Activated T-cell treated with anti-CD3 and anti-CD28 coated beads, Interleukin-2, amount 50 U/mL, for 24 hours (primary cell): ENCODE measurements at regions not wholly inside any gene's neighbourhood (a gene's known extent, or its start where the extent isn't known, plus 50 kb on each side); places are given as distances from the start of the nearest gene placed in this dataset.

Source experiments
- DNase-seq: peaks from one replicate; pipeline ENCODE4 v3.0.0-alpha.2; 2020
- H3K27ac Mint-ChIP-seq: 2 replicates; pipeline ENCODE4 v1.8.0; 2020; ENCODE audit warnings: mild to moderate bottlenecking, mixed read lengths
- H3K27me3 Mint-ChIP-seq: 2 replicates; pipeline ENCODE4 v1.8.0; 2020; ENCODE audit warnings: mixed read lengths
- H3K36me3 Mint-ChIP-seq: 2 replicates; pipeline ENCODE4 v1.8.0; 2020; ENCODE audit warnings: low read depth, mixed read lengths
- H3K4me1 Mint-ChIP-seq: 2 replicates; pipeline ENCODE4 v1.8.0; 2020; ENCODE audit warnings: low read depth, mixed read lengths
- H3K4me3 Mint-ChIP-seq: 2 replicates; pipeline ENCODE4 v1.8.0; 2020; ENCODE audit warnings: mild to moderate bottlenecking, moderate library complexity, mixed read lengths
- H3K9me3 Mint-ChIP-seq: 2 replicates; pipeline ENCODE4 v1.8.0; 2020; ENCODE audit warnings: mixed read lengths

- DNase-seq: no peak
- no peaks in the 10 kb centered on the region for H3K9me3 Mint-ChIP-seq
- H3K4me1 Mint-ChIP-seq: peaks cover under 1% of the 10 kb centered on the region
- peaks cover 28% of the 10 kb centered on the region for H3K27me3 Mint-ChIP-seq
- H3K4me3 Mint-ChIP-seq: no peak overlapping the region
- H3K36me3 Mint-ChIP-seq: no peaks in the 10 kb centered on the region
- no peak overlapping the region for H3K27ac Mint-ChIP-seq
These were observed 170.3 kb upstream of the PREP start for GRCh38 chr6:105573138-105573537.

DNA sequence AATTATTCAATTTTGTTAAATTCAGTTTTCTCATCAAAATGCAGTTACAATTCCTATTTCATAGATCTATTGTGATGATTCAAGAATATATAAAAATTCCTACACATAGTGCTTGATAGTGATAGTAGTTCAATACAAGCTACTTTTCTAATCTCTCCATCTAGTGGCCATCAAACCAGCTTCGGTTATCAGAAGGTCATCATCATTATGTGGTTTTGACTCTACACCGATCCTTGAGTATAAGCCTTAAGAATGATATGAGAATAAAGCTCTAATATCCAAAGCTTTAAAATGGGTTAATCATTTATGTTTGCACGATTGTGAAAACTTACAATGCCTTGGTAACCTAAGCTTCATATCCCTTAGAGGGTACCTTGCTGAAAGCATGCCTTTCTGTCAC, 167.5 kb upstream of the PREP start:
- H3K27me3 Mint-ChIP-seq: peaks cover 23% of the 10 kb centered on the region
- no peaks in the 10 kb centered on the region for H3K36me3 Mint-ChIP-seq
- no peak overlapping the region for H3K4me3 Mint-ChIP-seq
- no peaks in the 10 kb centered on the region for H3K9me3 Mint-ChIP-seq
- H3K27ac Mint-ChIP-seq: no peak overlapping the region
- DNase-seq: no peak
- H3K4me1 Mint-ChIP-seq: peaks cover 2% of the 10 kb centered on the region

DNA sequence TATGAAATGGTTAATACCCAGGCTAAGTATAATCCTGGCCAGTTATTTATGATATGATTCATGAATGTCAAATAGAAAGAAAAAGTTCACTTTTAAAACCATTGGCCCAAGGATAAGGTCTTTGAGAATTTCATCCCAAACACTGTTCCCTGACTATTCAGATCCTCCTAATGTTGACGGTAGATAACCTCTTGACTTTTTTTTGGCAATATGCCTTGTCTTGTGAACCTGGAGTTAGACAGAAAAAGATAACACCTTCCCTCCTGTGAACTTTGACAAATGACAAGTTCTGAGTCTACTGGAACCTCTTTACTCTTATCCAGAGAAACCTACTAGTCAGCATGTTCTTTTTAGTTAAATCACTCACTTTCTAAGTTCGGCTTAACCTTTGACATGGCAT, 166.8 kb upstream of the PREP start:
- no peaks in the 10 kb centered on the region for H3K36me3 Mint-ChIP-seq
- peaks cover 23% of the 10 kb centered on the region for H3K27me3 Mint-ChIP-seq

DNA sequence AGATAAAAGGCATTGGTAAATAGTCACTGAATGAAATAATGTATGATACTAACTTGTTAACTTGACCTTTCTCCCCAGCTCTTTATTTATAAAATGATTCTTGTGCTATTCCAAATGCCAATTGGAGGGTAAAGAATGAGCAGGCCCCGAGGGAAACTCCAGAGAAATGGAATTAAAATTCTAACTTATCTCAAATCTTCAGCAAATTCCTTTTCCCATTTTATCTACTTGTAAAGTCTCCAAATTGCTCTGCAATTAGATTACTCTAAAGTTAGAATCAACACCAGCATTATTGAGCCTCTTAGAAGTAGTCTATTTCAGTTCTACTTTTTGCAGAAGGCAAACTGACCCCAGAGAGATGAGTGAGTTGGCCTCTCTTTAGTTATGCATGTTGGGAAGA, 165.9 kb upstream of the PREP start:
- Mint-ChIP-seq H3K4me3 (no peak overlapping the region), H3K27ac (no peak overlapping the region), H3K9me3 (no peaks in the 10 kb centered on the region), H3K27me3 (peaks cover 17% of the 10 kb centered on the region), H3K4me1 (peaks cover 2% of the 10 kb centered on the region), H3K36me3 (no peaks in the 10 kb centered on the region)
- DNase-seq: no peak

More for the DNA sequence above, 166.8 kb upstream of the PREP start:
- no peak overlapping the region for H3K4me3 Mint-ChIP-seq
- no peak for DNase-seq
- no peaks in the 10 kb centered on the region for H3K9me3 Mint-ChIP-seq
- H3K27ac Mint-ChIP-seq: no peak overlapping the region
- H3K4me1 Mint-ChIP-seq: peaks cover 2% of the 10 kb centered on the region

GRCh38 chr6:105568142-105568541, 165.3 kb upstream of the PREP start:
- no peak overlapping the region for H3K27ac Mint-ChIP-seq
- peaks cover 16% of the 10 kb centered on the region for H3K27me3 Mint-ChIP-seq
- DNase-seq: no peak
- peaks cover 2% of the 10 kb centered on the region for H3K4me1 Mint-ChIP-seq
- H3K4me3 Mint-ChIP-seq: no peak overlapping the region
- H3K36me3 Mint-ChIP-seq: no peaks in the 10 kb centered on the region
- no peaks in the 10 kb centered on the region for H3K9me3 Mint-ChIP-seq

DNA sequence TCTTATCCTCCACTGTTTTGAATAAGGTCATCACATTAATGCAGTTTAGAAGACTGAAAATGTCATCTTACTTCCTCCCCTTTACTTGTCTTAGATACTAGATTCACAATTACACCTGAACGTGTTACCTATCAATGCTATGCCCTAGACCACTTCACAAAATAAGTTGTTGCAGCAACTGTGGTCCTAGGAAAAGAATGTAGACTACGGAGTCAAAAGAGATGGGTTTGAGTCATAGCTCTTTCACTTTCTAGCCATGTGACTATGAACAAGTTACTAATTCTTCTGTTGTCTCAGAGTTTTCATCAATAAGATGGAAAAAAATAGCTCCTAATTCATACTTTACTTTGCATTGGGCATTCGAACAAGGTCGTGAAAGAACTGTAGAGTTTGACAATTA, 164.3 kb upstream of the PREP start:
- peaks cover 3% of the 10 kb centered on the region for H3K9me3 Mint-ChIP-seq
- peaks cover 12% of the 10 kb centered on the region for H3K27me3 Mint-ChIP-seq

DNA sequence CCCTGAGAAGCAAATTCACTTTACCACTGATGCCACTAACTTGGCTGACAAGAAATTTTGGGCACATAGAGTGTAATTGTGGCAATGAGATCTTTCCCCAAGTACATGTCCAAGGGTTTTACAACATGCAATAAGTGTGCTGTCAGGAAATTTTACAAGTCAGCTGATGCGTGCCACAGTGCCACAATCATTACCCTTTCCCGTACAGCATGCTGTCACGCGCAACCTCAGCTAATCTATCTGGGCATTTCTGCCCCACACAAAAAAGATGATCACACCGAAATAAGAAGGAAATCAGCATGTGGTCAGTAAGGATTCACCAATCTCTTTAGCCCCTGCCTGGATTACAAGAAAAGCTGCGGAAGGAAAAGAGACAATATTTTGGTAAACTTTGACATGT, 163.6 kb upstream of the PREP start:
- no peak for DNase-seq
- peaks cover 3% of the 10 kb centered on the region for H3K4me1 Mint-ChIP-seq
- H3K9me3 Mint-ChIP-seq: peaks cover 3% of the 10 kb centered on the region
- H3K27me3 Mint-ChIP-seq: peaks cover 7% of the 10 kb centered on the region
- no peaks in the 10 kb centered on the region for H3K36me3 Mint-ChIP-seq
- H3K27ac Mint-ChIP-seq: no peak overlapping the region
- H3K4me3 Mint-ChIP-seq: no peak overlapping the region

More for the DNA sequence above, 164.3 kb upstream of the PREP start:
- Mint-ChIP-seq H3K27ac (no peak overlapping the region), H3K36me3 (no peaks in the 10 kb centered on the region), H3K4me3 (no peak overlapping the region), H3K4me1 (peaks cover 2% of the 10 kb centered on the region)
- DNase-seq: no peak

- H3K4me1 Mint-ChIP-seq: peaks cover 14% of the 10 kb centered on the region
- H3K9me3 Mint-ChIP-seq: peaks cover 3% of the 10 kb centered on the region
- H3K27me3 Mint-ChIP-seq: no peaks in the 10 kb centered on the region
- DNase-seq: no peak
- no peaks in the 10 kb centered on the region for H3K36me3 Mint-ChIP-seq
- no peak overlapping the region for H3K27ac Mint-ChIP-seq
- H3K4me3 Mint-ChIP-seq: no peak overlapping the region
These were observed 161.4 kb upstream of the PREP start for GRCh38 chr6:105564121-105564902.

GRCh38 chr6:105562027-105562426, 159.1 kb upstream of the PREP start:
- Mint-ChIP-seq H3K4me1 (peaks cover 13% of the 10 kb centered on the region), H3K9me3 (peaks cover 3% of the 10 kb centered on the region), H3K4me3 (no peak overlapping the region), H3K36me3 (no peaks in the 10 kb centered on the region), H3K27ac (no peak overlapping the region), H3K27me3 (peaks cover 4% of the 10 kb centered on the region)
- DNase-seq: no peak

DNA sequence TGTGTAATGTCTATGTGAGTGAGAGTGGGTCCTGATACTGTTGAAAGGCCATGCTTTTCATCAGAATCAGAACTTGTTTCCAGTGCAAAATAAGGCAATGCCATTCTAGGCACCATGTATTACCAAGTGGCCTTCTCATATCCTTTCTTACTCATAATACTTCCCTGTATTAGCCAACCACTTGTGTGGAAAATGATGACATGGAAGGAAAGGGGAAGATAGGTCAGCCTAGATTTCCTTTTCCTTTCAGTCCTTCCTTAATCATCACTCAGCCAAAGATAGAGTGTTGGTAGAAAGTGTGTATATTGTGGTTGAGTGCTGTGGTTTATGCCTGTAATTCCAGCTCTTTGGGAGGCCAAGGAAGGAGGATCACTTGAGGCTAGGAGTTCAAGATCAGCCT, 158.6 kb upstream of the PREP start:
- H3K27me3 Mint-ChIP-seq: peaks cover 4% of the 10 kb centered on the region
- no peak overlapping the region for H3K27ac Mint-ChIP-seq
- H3K36me3 Mint-ChIP-seq: no peaks in the 10 kb centered on the region
- peaks cover 4% of the 10 kb centered on the region for H3K9me3 Mint-ChIP-seq
- peaks cover 12% of the 10 kb centered on the region for H3K4me1 Mint-ChIP-seq
- no peak for DNase-seq
- H3K4me3 Mint-ChIP-seq: no peak overlapping the region

DNA sequence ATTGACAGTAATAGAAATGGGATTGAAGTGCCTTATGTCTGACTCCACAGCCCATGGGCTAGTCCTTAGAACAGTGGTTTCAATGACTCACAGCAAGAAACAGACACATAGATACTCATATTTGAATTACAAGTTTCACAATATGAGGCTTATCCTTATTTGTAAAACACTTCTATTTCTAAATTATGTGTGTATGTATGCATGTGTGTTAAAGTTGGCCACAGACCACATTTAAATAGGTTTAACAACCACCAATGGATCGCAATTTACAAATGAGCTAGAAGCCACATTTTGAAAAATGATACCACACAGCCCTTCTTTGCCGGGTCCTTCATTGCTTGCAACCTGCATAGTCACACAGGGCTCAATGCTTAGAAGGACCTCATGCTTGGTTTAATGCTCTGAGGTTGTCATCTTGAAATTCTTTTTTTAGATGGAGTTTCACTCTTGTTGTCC, 157.8 kb upstream of the PREP start:
- Mint-ChIP-seq H3K27ac (peak overlapping the region; percentile 24), H3K27me3 (peaks cover 4% of the 10 kb centered on the region), H3K4me1 (peaks cover 12% of the 10 kb centered on the region), H3K36me3 (no peaks in the 10 kb centered on the region), H3K9me3 (peaks cover 10% of the 10 kb centered on the region), H3K4me3 (no peak overlapping the region)
- no peak for DNase-seq

- no peak for DNase-seq
- H3K27ac Mint-ChIP-seq: no peak overlapping the region
- no peaks in the 10 kb centered on the region for H3K36me3 Mint-ChIP-seq
- peaks cover 12% of the 10 kb centered on the region for H3K4me1 Mint-ChIP-seq
- H3K9me3 Mint-ChIP-seq: peaks cover 7% of the 10 kb centered on the region
- H3K4me3 Mint-ChIP-seq: no peak overlapping the region
- H3K27me3 Mint-ChIP-seq: peaks cover 4% of the 10 kb centered on the region
These were observed 154.4 kb upstream of the PREP start for GRCh38 chr6:105557291-105557690.

DNA sequence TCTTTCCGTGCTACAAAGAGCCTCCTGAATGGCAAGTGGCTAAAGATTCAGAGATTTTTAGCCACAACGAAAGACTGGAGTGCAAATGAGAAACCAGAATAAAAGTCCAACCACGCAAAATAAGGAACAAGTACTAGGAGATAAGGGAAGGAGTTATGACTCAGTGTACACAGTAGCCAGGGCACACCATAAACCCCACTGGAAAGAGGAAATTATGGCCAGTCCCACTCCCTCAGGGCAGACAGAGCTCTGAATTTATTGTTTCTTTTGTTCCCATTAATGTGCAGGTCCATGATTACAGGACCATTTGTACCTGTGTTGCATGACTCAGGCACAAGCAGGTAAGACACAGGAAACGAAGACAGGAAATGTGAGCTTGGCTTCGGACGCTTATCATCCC, 150.3 kb upstream of the PREP start:
- Mint-ChIP-seq H3K4me1 (no peaks in the 10 kb centered on the region), H3K36me3 (no peaks in the 10 kb centered on the region), H3K4me3 (no peak overlapping the region), H3K27me3 (peaks cover 13% of the 10 kb centered on the region), H3K27ac (no peak overlapping the region), H3K9me3 (peaks cover 7% of the 10 kb centered on the region)
- DNase-seq: no peak

GRCh38 chr6:105550955-105551620, 148.2 kb upstream of the PREP start:
- Mint-ChIP-seq H3K4me1 (no peaks in the 10 kb centered on the region), H3K4me3 (no peak overlapping the region), H3K9me3 (peaks cover 2% of the 10 kb centered on the region), H3K36me3 (no peaks in the 10 kb centered on the region), H3K27ac (no peak overlapping the region), H3K27me3 (peaks cover 13% of the 10 kb centered on the region)
- DNase-seq: no peak

DNA sequence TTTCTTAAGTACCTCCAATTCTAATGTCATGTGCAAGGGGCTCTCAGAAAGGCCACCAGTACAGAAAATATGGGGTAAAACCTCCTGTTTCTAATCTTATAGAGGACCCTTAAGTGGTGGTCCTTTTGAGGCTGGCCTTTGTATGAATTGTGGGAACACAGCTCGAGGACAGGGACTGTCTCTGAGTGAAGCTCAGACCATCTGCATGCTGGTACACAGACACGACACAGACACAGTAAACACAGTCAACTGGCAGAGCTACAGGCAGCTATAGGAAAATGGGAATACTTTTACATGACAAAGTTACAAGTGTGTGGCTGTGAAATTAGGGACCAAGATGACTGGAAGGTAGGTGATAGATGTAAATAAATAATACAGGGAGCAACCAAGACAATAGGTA, 143.9 kb upstream of the PREP start:
- Mint-ChIP-seq H3K36me3 (no peaks in the 10 kb centered on the region), H3K27me3 (peaks cover 20% of the 10 kb centered on the region), H3K4me1 (no peaks in the 10 kb centered on the region), H3K27ac (no peak overlapping the region), H3K4me3 (no peak overlapping the region), H3K9me3 (no peaks in the 10 kb centered on the region)
- DNase-seq: no peak
